Neural progenitor cell (in vitro differentiated cells): ENCODE measurements at regions not wholly inside any gene's neighbourhood (a gene's known extent, or its start where the extent isn't known, plus 50 kb on each side); places are given as distances from the start of the nearest gene placed in this dataset.

Experiments
- DNase-seq: peaks from one replicate; pipeline ENCODE4 v3.0.0-alpha.2; 2016; ENCODE audit warnings: low spot score
- H2AFZ ChIP-seq: fragments of 200-600 bp; sonication (generic); replicated peaks from 2 replicates; pipeline ENCODE4 v1.6.1; 2016; ENCODE audit warnings: antibody characterized with exemption
- H3F3A ChIP-seq: fragments of 200-600 bp; sonication (generic); 2 replicates; pipeline ENCODE4 v1.6.1; 2016; ENCODE audit warnings: antibody characterized with exemption, low read depth
- H3K27ac ChIP-seq: fragments of 200-600 bp; sonication (generic); 2 replicates; pipeline ENCODE4 v1.5.1; 2016; ENCODE audit warnings: mild to moderate bottlenecking
- H3K27me3 ChIP-seq: fragments of 200-600 bp; sonication (generic); 2 replicates; pipeline ENCODE4 v1.6.1; 2016; ENCODE audit warnings: mild to moderate bottlenecking, moderate library complexity
- H3K36me3 ChIP-seq: fragments of 200-600 bp; sonication (generic); 2 replicates; pipeline ENCODE4 v1.5.1; 2016
- H3K4me1 ChIP-seq: fragments of 200-600 bp; sonication (generic); 2 replicates; pipeline ENCODE4 v1.6.1; 2016; ENCODE audit warnings: mixed run types
- H3K4me2 ChIP-seq: fragments of 200-600 bp; sonication (generic); 2 replicates; pipeline ENCODE4 v1.6.1; 2016
- H3K4me3 ChIP-seq: fragments of 200-600 bp; sonication (generic); 2 replicates; pipeline ENCODE4 v1.5.1; 2016
- H3K79me2 ChIP-seq: fragments of 200-600 bp; sonication (generic); 2 replicates; pipeline ENCODE4 v1.6.1; 2016; ENCODE audit warnings: low read depth
- H3K9ac ChIP-seq: fragments of 200-600 bp; sonication (generic); 2 replicates; pipeline ENCODE4 v1.6.1; 2016
- H3K9me3 ChIP-seq: fragments of 200-600 bp; sonication (generic); 2 replicates; pipeline ENCODE4 v1.5.1; 2016; ENCODE audit warnings: low read depth
- H4K20me1 ChIP-seq: fragments of 200-600 bp; sonication (generic); 2 replicates; pipeline ENCODE4 v1.6.1; 2016; ENCODE audit warnings: low read depth
- H3K27ac Mint-ChIP-seq: 3 replicates; pipeline ENCODE4 v1.8.0; 2021; ENCODE audit warnings: mixed read lengths
- H3K27me3 Mint-ChIP-seq: 2 replicates; pipeline ENCODE4 v1.8.0; 2022; ENCODE audit warnings: low read depth, mild to moderate bottlenecking, inconsistent platforms, moderate library complexity, mixed read lengths; ENCODE audit not compliant: insufficient read depth
- H3K36me3 Mint-ChIP-seq: 3 replicates; pipeline ENCODE4 v1.8.0; 2021; ENCODE audit warnings: mixed read lengths
- H3K4me1 Mint-ChIP-seq: 3 replicates; pipeline ENCODE4 v1.8.0; 2021; ENCODE audit warnings: mixed read lengths
- H3K4me3 Mint-ChIP-seq: 3 replicates; pipeline ENCODE4 v1.8.0; 2021; ENCODE audit warnings: mild to moderate bottlenecking, moderate library complexity, mixed read lengths
- H3K9me3 Mint-ChIP-seq: 3 replicates; pipeline ENCODE4 v1.8.0; 2020; ENCODE audit warnings: mixed read lengths
- CTCF ChIP-seq: fragments of 200-600 bp; sonication (generic); IDR thresholded peaks from 2 replicates; pipeline ENCODE4 v1.5.1; 2017; ENCODE audit warnings: antibody characterized with exemption, mild to moderate bottlenecking
- EZH2 ChIP-seq: fragments of 200-600 bp; sonication (generic); IDR thresholded peaks from 2 replicates; pipeline ENCODE4 v1.6.1; 2017; ENCODE audit warnings: antibody characterized with exemption, mild to moderate bottlenecking, moderate library complexity
- EZH2phosphoT487 ChIP-seq: fragments of 200-600 bp; sonication (generic); IDR thresholded peaks from 2 replicates; pipeline ENCODE4 v1.6.1; 2017; ENCODE audit warnings: antibody characterized with exemption

GRCh38 chr3:55402886-55403609 is 84.1 kb downstream of the WNT5A start:
- Histone ChIP-seq H3K27me3 (no peaks in the 10 kb centered on the region), H3K4me3 (no peak overlapping the region), H3K36me3 (no peaks in the 10 kb centered on the region), H3F3A (no peaks in the 10 kb centered on the region), H3K27ac (no peak overlapping the region), H3K4me2 (no peak overlapping the region), H3K9ac (no peak overlapping the region), H4K20me1 (no peaks in the 10 kb centered on the region), H3K79me2 (no peaks in the 10 kb centered on the region), H2AFZ (no peak overlapping the region), H3K9me3 (no peaks in the 10 kb centered on the region), H3K4me1 (no peaks in the 10 kb centered on the region)
- Mint-ChIP-seq H3K4me3 (no peak overlapping the region), H3K27ac (no peak overlapping the region), H3K36me3 (peaks cover 4% of the 10 kb centered on the region), H3K9me3 (peaks cover 7% of the 10 kb centered on the region), H3K4me1 (peaks cover 14% of the 10 kb centered on the region), H3K27me3 (no peaks in the 10 kb centered on the region)
- peak; percentile 9 for DNase-seq
- TF ChIP-seq EZH2phosphoT487 (no peak), EZH2 (no peak), CTCF (no peak)

GRCh38 chr3:55380561-55380960 is 106.5 kb downstream of the WNT5A start:
- Mint-ChIP-seq H3K27me3 (no peaks in the 10 kb centered on the region), H3K4me3 (no peak overlapping the region), H3K36me3 (no peaks in the 10 kb centered on the region), H3K9me3 (no peaks in the 10 kb centered on the region), H3K27ac (no peak overlapping the region), H3K4me1 (peaks cover 3% of the 10 kb centered on the region)
- Histone ChIP-seq H3K9ac (no peak overlapping the region), H3K27me3 (no peaks in the 10 kb centered on the region), H3K4me3 (no peak overlapping the region), H3K36me3 (no peaks in the 10 kb centered on the region), H3K4me2 (no peak overlapping the region), H2AFZ (no peak overlapping the region), H3K9me3 (no peaks in the 10 kb centered on the region), H4K20me1 (no peaks in the 10 kb centered on the region), H3K4me1 (no peaks in the 10 kb centered on the region), H3F3A (no peaks in the 10 kb centered on the region), H3K27ac (no peak overlapping the region), H3K79me2 (no peaks in the 10 kb centered on the region)
- TF ChIP-seq EZH2: no peak
- TF ChIP-seq EZH2phosphoT487: no peak
- TF ChIP-seq CTCF: no peak
- no peak for DNase-seq

- peaks cover 2% of the 10 kb centered on the region for H3K27me3 Mint-ChIP-seq
- Histone ChIP-seq H3K27ac (no peak overlapping the region), H3K4me3 (no peak overlapping the region), H4K20me1 (no peaks in the 10 kb centered on the region), H3F3A (no peaks in the 10 kb centered on the region), H3K79me2 (no peaks in the 10 kb centered on the region), H3K27me3 (no peaks in the 10 kb centered on the region), H3K4me2 (no peak overlapping the region), H3K36me3 (no peaks in the 10 kb centered on the region), H3K4me1 (no peaks in the 10 kb centered on the region), H2AFZ (no peak overlapping the region), H3K9ac (no peak overlapping the region), H3K9me3 (no peaks in the 10 kb centered on the region)
- H3K4me1 Mint-ChIP-seq: peaks cover 3% of the 10 kb centered on the region
- no peak overlapping the region for H3K4me3 Mint-ChIP-seq
- peaks cover 2% of the 10 kb centered on the region for H3K9me3 Mint-ChIP-seq
- H3K36me3 Mint-ChIP-seq: no peaks in the 10 kb centered on the region
- TF ChIP-seq EZH2phosphoT487 (no peak), CTCF (no peak), EZH2 (no peak)
- no peak for DNase-seq
- H3K27ac Mint-ChIP-seq: no peak overlapping the region
These were observed 110.3 kb downstream of the WNT5A start for GRCh38 chr3:55376753-55377347.
